ENCODE measurements at regions not wholly inside any gene's neighbourhood (a gene's known extent, or its start where the extent isn't known, plus 50 kb on each side); places are given as distances from the start of the nearest gene placed in this dataset.

DNA sequence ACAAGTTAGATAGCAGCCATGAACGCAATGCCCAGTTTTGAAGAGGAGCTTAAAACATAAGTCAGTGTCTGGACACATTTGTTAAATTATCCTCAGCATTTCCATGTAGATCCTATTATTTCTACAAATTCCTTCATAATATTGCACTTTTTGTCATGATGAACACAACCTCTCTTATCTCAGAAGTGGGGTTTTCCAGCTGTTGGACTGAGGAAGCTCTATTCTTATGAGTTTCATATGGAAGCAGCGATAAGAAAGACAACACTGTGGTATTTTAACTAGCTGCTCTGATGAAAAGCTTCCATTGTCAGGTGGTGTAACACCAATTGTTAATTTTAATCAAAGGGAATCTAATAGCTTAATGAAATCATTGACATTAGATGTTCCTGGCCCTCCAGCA is 308.7 kb downstream of the GBA3 start:
- no peak overlapping the region for H2BK120ac ChIP-seq (ENCODE audit: low read depth, low read length, poor library complexity, severe bottlenecking)
- H3K36me3 Mint-ChIP-seq (ENCODE audit: insufficient read depth in 1 of 3, low read depth in 3 of 3) = no peaks in the 10 kb centered on the region
- no peaks in the 10 kb centered on the region for H4K20me1 ChIP-seq (ENCODE audit: control insufficient read depth, insufficient read depth, insufficient read length)
- H4K91ac ChIP-seq (ENCODE audit: insufficient read length, low read depth, low read length) = no peak overlapping the region
- no peak overlapping the region for H3K23ac ChIP-seq (ENCODE audit: insufficient read length, low read depth, low read length)
- H2BK15ac ChIP-seq (ENCODE audit: low read depth, low read length) = no peak overlapping the region
- no peak overlapping the region for H3K27ac Mint-ChIP-seq
- no peak overlapping the region for H2AFZ ChIP-seq (ENCODE audit: low read length)
- no peaks in the 10 kb centered on the region for H3K9me3 Mint-ChIP-seq
- H2BK20ac ChIP-seq (ENCODE audit: low read depth, low read length, poor library complexity, severe bottlenecking) = no peak overlapping the region
- H3K27ac ChIP-seq (ENCODE audit: insufficient read length, low read depth, low read length) = no peak overlapping the region
- no peak for DNase-seq
- no peak overlapping the region for H3K4me3 Mint-ChIP-seq
- H3K4me2 ChIP-seq (ENCODE audit: insufficient read depth, insufficient read length, low read length) = no peak overlapping the region
- no peak overlapping the region for H3K56ac ChIP-seq (ENCODE audit: insufficient read length, low read depth, low read length)
- H3K9ac ChIP-seq (ENCODE audit: extremely low read depth, insufficient read length, low read length) = no peak overlapping the region
- no peak overlapping the region for H2BK12ac ChIP-seq (ENCODE audit: insufficient read length, low read depth, low read length)
- no peaks in the 10 kb centered on the region for H3K79me2 ChIP-seq (ENCODE audit: insufficient read depth, low read length)
- no peak overlapping the region for H2AK5ac ChIP-seq (ENCODE audit: insufficient read length, low read length)
- no peaks in the 10 kb centered on the region for H3K27me3 ChIP-seq (ENCODE audit: insufficient read depth, low read length)
- H3K9me3 ChIP-seq (ENCODE audit: control insufficient read depth, low read depth, low read length) = no peaks in the 10 kb centered on the region
- H3T11ph ChIP-seq (ENCODE audit: low read length) = no peak overlapping the region
- H3K23me2 ChIP-seq (ENCODE audit: insufficient read length, low read depth, low read length, poor library complexity, severe bottlenecking) = no peaks in the 10 kb centered on the region
- H3K4me1 Mint-ChIP-seq = no peaks in the 10 kb centered on the region
- no peak overlapping the region for H2BK5ac ChIP-seq (ENCODE audit: insufficient read length, low read length)
- H3K4me1 ChIP-seq (ENCODE audit: insufficient read depth, low read length) = no peaks in the 10 kb centered on the region
- H3K4ac ChIP-seq (ENCODE audit: low read depth, low read length) = no peak overlapping the region
- no peak overlapping the region for H4K8ac ChIP-seq (replicated peaks; ENCODE audit: insufficient read length, low read depth, low read length)
- no peak for TF ChIP-seq CTCF (conservative IDR thresholded peaks at IDR 0.05)
- no peak overlapping the region for H3K14ac ChIP-seq (ENCODE audit: insufficient read depth, low read length)
- no peak overlapping the region for H3K18ac ChIP-seq (ENCODE audit: insufficient read length, low read depth, low read length)
- H4K5ac ChIP-seq (ENCODE audit: insufficient read length, low read depth, low read length) = no peak overlapping the region
- WGBS (ENCODE audit: extremely low coverage, insufficient read length, low lambda C conversion rate) = no CpG with 5 or more reads among the region's 2 CpGs
- no peaks in the 10 kb centered on the region for H3K79me1 ChIP-seq (ENCODE audit: insufficient read depth, low read depth, low read length, poor library complexity, severe bottlenecking)
- H3K27me3 Mint-ChIP-seq (ENCODE audit: low read depth) = no peaks in the 10 kb centered on the region
